K562 (cell line): ENCODE measurements at regions not wholly inside any gene's neighbourhood (a gene's known extent, or its start where the extent isn't known, plus 50 kb on each side); places are given as distances from the start of the nearest gene placed in this dataset.

Experiments used
- ATAC-seq: fragments of 200-7000 bp; cut with Tn5 transposase; 3 replicates; pipeline ENCODE4 v1.9.1; 2020; ENCODE audit warnings: moderate library complexity
- BruUV-seq: library from RNA; stranded (reverse); fragments of 400-500 nt; replicated peaks from 2 replicates; lab custom pipeline; 2021; lab: Mats Ljungman, UMichigan
- CTCF ChIA-PET: fragments of 300-600 bp; formaldehyde crosslinking; extraction: SDS; loops from one replicate; lab custom pipeline; 2021; ENCODE audit warnings: low intra/inter-chr PET ratio; lab: Yijun Ruan, JAX
- POLR2A ChIA-PET: fragments of 300-600, 350-650 bp; sonication (Branson Sonifier 250); formaldehyde crosslinking; extraction: SDS; loops from one replicate; lab custom pipeline; 2021; ENCODE audit warnings: antibody characterized with exemption, inconsistent platforms; lab: Yijun Ruan, JAX
- DNase-seq, 4 experiments: peaks; one replicate each; pipeline versions ENCODE4 v3.0.0 to v3.0.0-alpha.2; 2011 to 2018; ENCODE audit warnings: low spot score in 3 of 4, mixed read lengths in 3 of 4; ENCODE audit errors: extremely low read depth in 1 of 4
- FAIRE-seq: peaks from 2 replicates; lab custom pipeline; 2011; peaks lifted over from hg19 to GRCh38; lab: Jason Lieb, UNC
- H2AFZ ChIP-seq: 2 replicates; pipeline ENCODE4 v1.6.0; 2011; ENCODE audit warnings: low read depth, low read length, control low read depth, inconsistent platforms
- H3K27ac ChIP-seq: fragments of 200-600 bp; 3 replicates; pipeline ENCODE4 v1.8.0; 2011; ENCODE audit warnings: low read depth, mild to moderate bottlenecking, control low read depth, inconsistent platforms, low read length, moderate library complexity, mixed read lengths; ENCODE audit errors: extremely low read depth
- H3K27me3 ChIP-seq, 2 experiments: fragments of 300-600 bp in 1 of 2; 2 replicates in 1 of 2; 3 replicates in 1 of 2; pipeline versions ENCODE4 v1.6.0 to v1.8.0; 2011; ENCODE audit warnings: inconsistent platforms in 2 of 2, low read length in 2 of 2, mild to moderate bottlenecking in 1 of 2, mixed read lengths in 1 of 2, moderate library complexity in 1 of 2; ENCODE audit not compliant: control insufficient read depth in 2 of 2, insufficient read depth in 2 of 2
- H3K36me3 ChIP-seq: fragments of 300-600 bp; 3 replicates; pipeline ENCODE4 v1.8.0; 2011; ENCODE audit warnings: mild to moderate bottlenecking, low read length, inconsistent platforms; ENCODE audit not compliant: control insufficient read depth, insufficient read depth
- H3K4me1 ChIP-seq, 2 experiments: fragments of 200-600 bp in 1 of 2; replicated peaks in 1 of 2; 2 replicates in 1 of 2; 3 replicates in 1 of 2; pipeline versions ENCODE4 v1.5.1 to v1.8.0; 2011; ENCODE audit warnings: inconsistent platforms in 2 of 2, low read length in 2 of 2, mild to moderate bottlenecking in 1 of 2, mixed read lengths in 1 of 2, moderate library complexity in 1 of 2; ENCODE audit not compliant: control insufficient read depth in 2 of 2, insufficient read depth in 2 of 2
- H3K4me2 ChIP-seq: 2 replicates; pipeline ENCODE4 v1.6.1; 2011; ENCODE audit warnings: low read length, control low read depth, inconsistent platforms, mixed read lengths; ENCODE audit not compliant: insufficient read depth
- H3K4me3 ChIP-seq: fragments of 200-600 bp; sonication (generic), shearing (Covaris generic); 2 replicates; pipeline ENCODE4 v1.5.1; 2016; ENCODE audit warnings: control low read depth, inconsistent platforms
- H3K79me2 ChIP-seq: fragments of 200-600 bp; 3 replicates; pipeline ENCODE4 v1.8.0; 2011; ENCODE audit warnings: low read length, inconsistent platforms; ENCODE audit not compliant: control insufficient read depth, insufficient read depth
- H3K9ac ChIP-seq, 2 experiments: 2 replicates each; pipeline versions ENCODE4 v1.6.0 to v1.6.1; 2011; ENCODE audit warnings: low read depth in 2 of 2, low read length in 2 of 2, control low read depth in 1 of 2, inconsistent platforms in 1 of 2, mild to moderate bottlenecking in 1 of 2, mixed read lengths in 1 of 2; ENCODE audit not compliant: insufficient read depth in 1 of 2
- H3K9me1 ChIP-seq: one replicate; pipeline ENCODE4 v1.6.0; 2011; ENCODE audit warnings: inconsistent platforms, mild to moderate bottlenecking, low read length, moderate library complexity; ENCODE audit not compliant: control insufficient read depth, insufficient read depth
- H3K9me3 ChIP-seq: replicated peaks from 2 replicates; pipeline ENCODE4 v1.5.1; 2011; ENCODE audit warnings: low read depth, low read length, inconsistent platforms; ENCODE audit not compliant: control insufficient read depth, insufficient read depth
- H4K20me1 ChIP-seq: replicated peaks from 2 replicates; pipeline ENCODE4 v1.6.1; 2011; ENCODE audit warnings: low read length, inconsistent platforms, mixed read lengths; ENCODE audit not compliant: control insufficient read depth, insufficient read depth
- CCAR2 ChIP-seq: fragments of 200-400 bp; formaldehyde crosslinking; IDR thresholded peaks from 2 replicates; pipeline ENCODE4 v1.6.1; 2017; ENCODE audit warnings: mild to moderate bottlenecking, low read depth, low read length
- DMBX1 ChIP-seq: fragments of 250-450 bp; sonication (Bioruptor Pico); IDR thresholded peaks from 2 replicates; pipeline ENCODE4 v1.8.0; 2022; ENCODE audit warnings: inconsistent platforms, mild to moderate bottlenecking, moderate library complexity, borderline replicate concordance
- L3MBTL2 ChIP-seq: fragments of 450-650 bp; IDR thresholded peaks from 2 replicates; pipeline ENCODE4 v1.6.1; 2016; ENCODE audit warnings: mild to moderate bottlenecking, moderate library complexity
- MAFK ChIP-seq: IDR thresholded peaks from 2 replicates; pipeline ENCODE4 v1.6.1; 2011; ENCODE audit warnings: low read length, improper control_type of control experiment
- MGA ChIP-seq: fragments of 450-650 bp; IDR thresholded peaks from 2 replicates; pipeline ENCODE4 v1.6.1; 2016; ENCODE audit warnings: mild to moderate bottlenecking, moderate library complexity
- ZKSCAN1 ChIP-seq: fragments of 150-350 bp; IDR thresholded peaks from 2 replicates; pipeline ENCODE4 v1.6.1; 2016; ENCODE audit warnings: low read depth, low read length
- WGBS: fragments of 100-300 bp; shearing (Covaris generic); methylation state at CpG from one replicate; pipeline ENCODE4 v1.1.6; 2016; ENCODE audit warnings: low coverage, mixed read lengths; ENCODE audit not compliant: insufficient coverage; ENCODE audit errors: missing lambda C conversion rate; 5-methylcytosine and 5-hydroxymethylcytosine counted together
- in situ Hi-C: fragments of 300-500 bp; cut with MboI; formaldehyde crosslinking; loops from 4 replicates; pipeline ENCODE4 v1.15.0; 2018; ENCODE audit warnings: inconsistent platforms, mixed read lengths
- intact Hi-C: fragments of 100-400 bp; cut with micrococcal nuclease; formaldehyde crosslinking; loops from 2 replicates; pipeline ENCODE4 v1.14.2; 2022

- POLR2A ChIA-PET, result interaction anchor here (0.8 to 0.9 kb wide), 2 partner anchors 10 to 347 kb away, joined by 3 to 5 read pairs; partner anchors contain the start of gene SRI
- WGBS, result 17% methylated on average over 6 of the region's 6 CpGs
- no peak for DNase-seq
- H3K9ac ChIP-seq, result no peak overlapping the region
- no peaks in the 10 kb centered on the region for H3K27me3 ChIP-seq
- FAIRE-seq, result no peak
- no peak overlapping the region for H3K4me2 ChIP-seq
- no peak for TF ChIP-seq MAFK
- TF ChIP-seq L3MBTL2, result peak; percentile 52
- peak; percentile 59 for TF ChIP-seq MGA
- no peak for TF ChIP-seq CCAR2
- no peak for TF ChIP-seq ZKSCAN1
- TF ChIP-seq DMBX1, result no peak
- H3K36me3 ChIP-seq, result no peaks in the 10 kb centered on the region
- H3K9me1 ChIP-seq, result no peaks in the 10 kb centered on the region
- H3K27ac ChIP-seq, result no peak overlapping the region
- peak overlapping the region; percentile 54; the same call in 1 of the 2 replicates for H2AFZ ChIP-seq
- in situ Hi-C loops (no loop called here), intact Hi-C loops (no loop called here)
- H3K4me1 ChIP-seq, result no peaks in the 10 kb centered on the region; a peak in 2 of 5 replicates
- H3K79me2 ChIP-seq, result no peaks in the 10 kb centered on the region
- H3K4me3 ChIP-seq, result no peak overlapping the region
- no peaks in the 10 kb centered on the region for H3K9me3 ChIP-seq
- BruUV-seq, result no TSS peak
- ATAC-seq, result peak; percentile 56
- no peaks in the 10 kb centered on the region for H4K20me1 ChIP-seq
- CTCF ChIA-PET, result no interaction called here
Observed at GRCh38 chr7:88566162-88566729, 193.3 kb upstream of the ZNF804B start.
